ENCODE measurements at regions not wholly inside any gene's neighbourhood (a gene's known extent, or its start where the extent isn't known, plus 50 kb on each side); places are given as distances from the start of the nearest gene placed in this dataset.

GRCh38 chr4:126018274-126018673, 703.5 kb downstream of the FAT4 start:
- DNase-seq (ENCODE audit: low spot score), result no peak
- Mint-ChIP-seq H3K36me3 (no peaks in the 10 kb centered on the region), H3K4me1 (no peaks in the 10 kb centered on the region), H3K4me3 (no peak overlapping the region), H3K27me3 (ENCODE audit: low read depth) (no peaks in the 10 kb centered on the region), H3K27ac (no peak overlapping the region), H3K9me3 (no peaks in the 10 kb centered on the region)
- TF ChIP-seq ATF2 (CRISPR knock-in tag; IDR thresholded peaks at IDR 0.05; ENCODE audit: borderline replicate concordance, low read depth), result no peak
- no peak for TF ChIP-seq JAZF1 (CRISPR knock-in tag; IDR thresholded peaks at IDR 0.05)
- TF ChIP-seq ZNF532 (CRISPR knock-in tag; IDR thresholded peaks at IDR 0.05; ENCODE audit: borderline replicate concordance), result no peak
- TF ChIP-seq HMGXB4 (CRISPR knock-in tag; IDR thresholded peaks at IDR 0.05), result no peak
- no peak for TF ChIP-seq GABPB1 (CRISPR knock-in tag; IDR thresholded peaks at IDR 0.05)
- no peak for TF ChIP-seq USF1 (CRISPR knock-in tag; IDR thresholded peaks at IDR 0.05)
- no peak for TF ChIP-seq ARID4B (CRISPR knock-in tag; IDR thresholded peaks at IDR 0.05; ENCODE audit: borderline replicate concordance)
- no peak for TF ChIP-seq KAT7 (CRISPR knock-in tag; IDR thresholded peaks at IDR 0.05; ENCODE audit: borderline replicate concordance)
- TF ChIP-seq FOXJ3 (CRISPR knock-in tag; IDR thresholded peaks at IDR 0.05; ENCODE audit: borderline replicate concordance), result no peak
- no peak for TF ChIP-seq GTF2I (CRISPR knock-in tag; conservative IDR thresholded peaks at IDR 0.05)
- no peak for TF ChIP-seq IRF2 (CRISPR knock-in tag; IDR thresholded peaks at IDR 0.05; ENCODE audit: borderline replicate concordance, low read depth)
- TF ChIP-seq MXD4 (CRISPR knock-in tag; IDR thresholded peaks at IDR 0.05; ENCODE audit: borderline replicate concordance), result no peak
- no peak for TF ChIP-seq ZMAT4 (CRISPR knock-in tag; IDR thresholded peaks at IDR 0.05)
- no peak for TF ChIP-seq E2F4 (CRISPR knock-in tag; IDR thresholded peaks at IDR 0.05; ENCODE audit: borderline replicate concordance, low read depth)
- TF ChIP-seq JUN (CRISPR knock-in tag; IDR thresholded peaks at IDR 0.05), result no peak
- no peak for TF ChIP-seq TCF7 (CRISPR knock-in tag; IDR thresholded peaks at IDR 0.05; ENCODE audit: low read depth)
- TF ChIP-seq IRF1 (CRISPR knock-in tag; IDR thresholded peaks at IDR 0.05), result no peak
- TF ChIP-seq ETV6 (CRISPR knock-in tag; IDR thresholded peaks at IDR 0.05), result no peak
- no peak for ATAC-seq
- CTCF ChIA-PET, result no interaction called here
- POLR2A ChIA-PET, result no interaction called here
